IMR-90 (cell line): ENCODE measurements at regions not wholly inside any gene's neighbourhood (a gene's known extent, or its start where the extent isn't known, plus 50 kb on each side); places are given as distances from the start of the nearest gene placed in this dataset.

Experiments
- ATAC-seq: fragments of 200-7000 bp; cut with Tn5 transposase; 2 replicates; pipeline ENCODE4 v1.9.1; 2020; ENCODE audit warnings: low read depth, mild to moderate bottlenecking, moderate library complexity
- BruUV-seq: library from RNA; stranded (reverse); fragments of 400-500 nt; replicated peaks from 2 replicates; lab custom pipeline; 2021; lab: Mats Ljungman, UMichigan
- CTCF ChIA-PET: fragments of 300-600 bp; formaldehyde crosslinking; extraction: SDS; loops from one replicate; lab custom pipeline; 2021; ENCODE audit warnings: antibody characterized with exemption; lab: Yijun Ruan, JAX
- POLR2A ChIA-PET: fragments of 300-600 bp; sonication (Branson Sonifier 250); formaldehyde crosslinking; loops from one replicate; lab custom pipeline; 2022; ENCODE audit warnings: antibody characterized with exemption; ENCODE audit not compliant: unreplicated experiment; lab: Charles Lee
- DNase-seq: peaks from one replicate; pipeline ENCODE4 v3.0.0; 2013
- H2AFZ ChIP-seq: replicated peaks from 2 replicates; pipeline ENCODE3; 2013; ENCODE audit warnings: low read length, mild to moderate bottlenecking; ENCODE audit not compliant: poor library complexity
- H2AK5ac ChIP-seq: 2 replicates; pipeline ENCODE4 v1.6.1; 2013; ENCODE audit warnings: low read depth, low read length, inconsistent platforms
- H2AK9ac ChIP-seq: replicated peaks from 2 replicates; pipeline ENCODE3; 2013; ENCODE audit warnings: mild to moderate bottlenecking, low read depth, low read length, moderate library complexity; ENCODE audit not compliant: poor library complexity
- H2BK120ac ChIP-seq: 2 replicates; pipeline ENCODE4 v1.6.1; 2013; ENCODE audit warnings: low read depth, low read length, inconsistent platforms
- H2BK15ac ChIP-seq: 3 replicates; pipeline ENCODE4 v1.6.1; 2013; ENCODE audit warnings: low read depth, low read length, inconsistent platforms
- H2BK20ac ChIP-seq: 2 replicates; pipeline ENCODE4 v1.6.1; 2013; ENCODE audit warnings: low read depth, mild to moderate bottlenecking, inconsistent platforms, low read length, moderate library complexity
- H2BK5ac ChIP-seq: 2 replicates; pipeline ENCODE4 v1.6.1; 2013; ENCODE audit warnings: mild to moderate bottlenecking, low read depth, low read length, inconsistent platforms; ENCODE audit not compliant: poor library complexity, severe bottlenecking
- H3K14ac ChIP-seq: replicated peaks from 2 replicates; pipeline ENCODE4 v1.6.1; 2013; ENCODE audit warnings: low read depth, low read length, inconsistent platforms
- H3K18ac ChIP-seq: 2 replicates; pipeline ENCODE4 v1.6.1; 2013; ENCODE audit warnings: low read depth, low read length, control low read depth
- H3K23ac ChIP-seq: 2 replicates; pipeline ENCODE4 v1.6.1; 2013; ENCODE audit warnings: low read depth, low read length, inconsistent platforms
- H3K27ac ChIP-seq: 2 replicates; pipeline ENCODE4 v1.5.1; 2013; ENCODE audit warnings: mild to moderate bottlenecking, control low read depth, low read length; ENCODE audit not compliant: insufficient read depth
- H3K27me3 ChIP-seq: 2 replicates; pipeline ENCODE4 v1.6.1; 2013; ENCODE audit warnings: low read length; ENCODE audit not compliant: control insufficient read depth, insufficient read depth
- H3K36me3 ChIP-seq: 2 replicates; pipeline ENCODE4 v1.6.1; 2013; ENCODE audit warnings: low read length, mixed read lengths; ENCODE audit not compliant: control insufficient read depth, insufficient read depth
- H3K4ac ChIP-seq: 2 replicates; pipeline ENCODE4 v1.6.1; 2013; ENCODE audit warnings: low read depth, low read length, inconsistent platforms
- H3K4me1 ChIP-seq: 2 replicates; pipeline ENCODE4 v1.6.1; 2013; ENCODE audit warnings: low read length, mixed read lengths; ENCODE audit not compliant: control insufficient read depth, insufficient read depth
- H3K4me2 ChIP-seq: 2 replicates; pipeline ENCODE4 v1.6.1; 2013; ENCODE audit warnings: low read depth, mild to moderate bottlenecking, control low read depth, low read length, moderate library complexity
- H3K4me3 ChIP-seq: 2 replicates; pipeline ENCODE4 v1.5.1; 2013; ENCODE audit warnings: low read depth, mild to moderate bottlenecking, control low read depth, low read length, moderate library complexity; ENCODE audit not compliant: insufficient read depth
- H3K56ac ChIP-seq: 2 replicates; pipeline ENCODE4 v1.6.1; 2013; ENCODE audit warnings: low read length, inconsistent platforms; ENCODE audit not compliant: insufficient read depth; ENCODE audit errors: extremely low read depth
- H3K79me1 ChIP-seq, 2 experiments: 2 replicates each; pipeline ENCODE4 v1.6.1; 2013; ENCODE audit warnings: low read length in 2 of 2, inconsistent platforms in 1 of 2, low read depth in 1 of 2
- H3K9ac ChIP-seq: 2 replicates; pipeline ENCODE4 v1.6.1; 2013; ENCODE audit warnings: low read depth, low read length, control low read depth
- H3K9me1 ChIP-seq: 2 replicates; pipeline ENCODE4 v1.6.1; 2013; ENCODE audit warnings: low read length, inconsistent platforms; ENCODE audit not compliant: insufficient read depth
- H3K9me3 ChIP-seq: 2 replicates; pipeline ENCODE4 v1.6.1; 2013; ENCODE audit warnings: low read length; ENCODE audit not compliant: control insufficient read depth, insufficient read depth
- H4K20me1 ChIP-seq: 2 replicates; pipeline ENCODE4 v1.6.1; 2013; ENCODE audit warnings: low read length, inconsistent platforms; ENCODE audit not compliant: insufficient read depth
- H4K5ac ChIP-seq: 2 replicates; pipeline ENCODE4 v1.6.1; 2013; ENCODE audit warnings: mild to moderate bottlenecking, low read depth, low read length, control low read depth
- H4K8ac ChIP-seq, 2 experiments: 2 replicates each; pipeline ENCODE4 v1.6.1; 2013; ENCODE audit warnings: low read depth in 2 of 2, low read length in 2 of 2, control low read depth in 1 of 2, inconsistent platforms in 1 of 2
- H4K91ac ChIP-seq: 2 replicates; pipeline ENCODE4 v1.6.1; 2013; ENCODE audit warnings: low read depth, low read length, inconsistent platforms; ENCODE audit not compliant: insufficient read depth
- BHLHE40 ChIP-seq: fragments of 150-350 bp; IDR thresholded peaks from 2 replicates; pipeline ENCODE4 v1.6.1; 2016; ENCODE audit warnings: mild to moderate bottlenecking, low read depth, low read length
- CEBPB ChIP-seq: IDR thresholded peaks from 2 replicates; pipeline ENCODE4 v1.6.1; 2012; ENCODE audit warnings: low read depth, low read length, improper control_type of control experiment
- FOS ChIP-seq: fragments of 150-350 bp; IDR thresholded peaks from 2 replicates; pipeline ENCODE4 v1.6.1; 2016; ENCODE audit warnings: low read depth, low read length
- MAFK ChIP-seq: IDR thresholded peaks from 2 replicates; pipeline ENCODE4 v1.6.1; 2012; ENCODE audit warnings: low read depth, low read length, improper control_type of control experiment
- RAD21 ChIP-seq: IDR thresholded peaks from 2 replicates; pipeline ENCODE4 v1.6.1; 2012; ENCODE audit warnings: low read length, improper control_type of control experiment
- WGBS, 2 experiments: methylation state at CpG; one replicate each; pipeline versions ENCODE4 v1.1.5 to v1.1.7; 2013; ENCODE audit warnings: missing lambda C conversion rate in 2 of 2; ENCODE audit not compliant: insufficient read length in 1 of 2; ENCODE audit errors: extremely low coverage in 2 of 2; 5-methylcytosine and 5-hydroxymethylcytosine counted together
- dilution Hi-C: fragments of 300-500 bp; cut with HindIII; formaldehyde crosslinking; loops from one replicate; pipeline ENCODE4 v1.14.3; 2018; ENCODE audit warnings: low sequenced_read_pairs; ENCODE audit not compliant: unreplicated experiment
- in situ Hi-C: fragments of 300-500 bp; cut with MboI; formaldehyde crosslinking; loops from 3 replicates; pipeline ENCODE4 v1.14.3; 2019; ENCODE audit warnings: low sequenced_read_pairs, inconsistent platforms, mixed read lengths
- intact Hi-C: fragments of 100-400 bp; cut with micrococcal nuclease; formaldehyde crosslinking; loops from 2 replicates; pipeline ENCODE4 v1.10.0; 2022

DNA sequence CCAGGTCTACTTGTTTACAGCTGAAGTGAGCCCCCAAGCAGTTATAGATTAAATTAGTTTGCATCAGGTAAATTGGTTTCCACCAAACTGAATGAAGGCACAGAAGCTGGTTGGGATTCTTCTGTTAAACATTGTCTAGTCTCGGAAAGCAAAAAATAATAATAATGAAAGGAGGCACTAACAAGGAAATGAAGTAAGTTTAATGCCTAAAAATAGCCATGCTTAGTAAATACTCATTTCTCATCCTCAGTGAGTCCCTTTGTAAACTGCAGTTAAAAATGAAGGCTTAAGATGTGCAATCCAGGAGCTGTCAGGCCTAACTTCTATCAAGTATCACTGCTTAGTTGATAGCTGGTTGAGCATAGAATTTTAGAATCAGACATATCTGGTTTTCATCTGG lies 113.5 kb downstream of the BTG1 start:
- no peak for ATAC-seq
- intact Hi-C loops, result no loop called here

More for the DNA sequence above, 113.5 kb downstream of the BTG1 start:
- peaks cover 0 to 3% of the 10 kb centered on the region in 2 experiments; a peak in 1 of 4 replicates for H3K79me1 ChIP-seq
- H2BK20ac ChIP-seq, result peak overlapping the region; percentile 18; the same call in 1 of the 2 replicates
- H3K56ac ChIP-seq, result no peak overlapping the region
- H3K36me3 ChIP-seq, result no peaks in the 10 kb centered on the region
- H3K4me3 ChIP-seq, result no peak overlapping the region
- H2BK5ac ChIP-seq, result no peak overlapping the region
- H3K23ac ChIP-seq, result no peak overlapping the region
- ChIA-PET POLR2A (no interaction called here), CTCF (interaction anchor here (0.9 kb wide), 1 partner anchor 50 kb away, joined by 3 read pairs; no protein-coding TSS in a partner anchor)
- H3K27me3 ChIP-seq, result no peaks in the 10 kb centered on the region
- 0 out of 2 replicates have a peak overlapping the region, but pooled peaks have one; percentile 18 for H3K14ac ChIP-seq
- H3K9ac ChIP-seq, result no peak overlapping the region
- H3K18ac ChIP-seq, result no peak overlapping the region
- H3K9me1 ChIP-seq, result peaks cover 6% of the 10 kb centered on the region; the same call in 1 of the 2 replicates
- dilution Hi-C loops, result no loop called here
- no peak overlapping the region for H3K4me2 ChIP-seq
- no TSS peak for BruUV-seq
- no peak for DNase-seq
- no peaks in the 10 kb centered on the region for H3K9me3 ChIP-seq
- H2AK9ac ChIP-seq, result no peak overlapping the region
- no peak overlapping the region for H4K91ac ChIP-seq
- in situ Hi-C loops, result no loop called here
- WGBS, 2 experiments, result no CpG with 5 or more reads among the region's 1 CpG
- no peak overlapping the region for H3K27ac ChIP-seq
- H3K4me1 ChIP-seq, result peaks cover 3% of the 10 kb centered on the region
- H2AFZ ChIP-seq, result no peak overlapping the region
- no peak overlapping the region for H4K5ac ChIP-seq
- TF ChIP-seq BHLHE40, result no peak
- no peak for TF ChIP-seq MAFK
- TF ChIP-seq RAD21, result no peak
- TF ChIP-seq FOS, result no peak
- TF ChIP-seq CEBPB, result no peak
- H3K4ac ChIP-seq, result no peak overlapping the region; the same call in 1 of the 2 replicates
- no peaks in the 10 kb centered on the region for H4K20me1 ChIP-seq
- no peak overlapping the region for H2AK5ac ChIP-seq
- H2BK120ac ChIP-seq, result peak overlapping the region; percentile 28; the same call in 1 of the 2 replicates
- H2BK15ac ChIP-seq, result 0 out of 3 replicates have a peak overlapping the region, but pooled peaks have one; percentile 47
- H4K8ac ChIP-seq, result no peak overlapping the region
